A549 (cell line): ENCODE measurements at regions not wholly inside any gene's neighbourhood (a gene's known extent, or its start where the extent isn't known, plus 50 kb on each side); places are given as distances from the start of the nearest gene placed in this dataset.

Experiments used
- BCL3 ChIP-seq: fragments of >200 bp; sonication (Bioruptor Twin); formaldehyde crosslinking; IDR thresholded peaks from 3 replicates; pipeline ENCODE4 v1.6.1; 2016
- CHD4 ChIP-seq: fragments of 200-600 bp; sonication (generic); IDR thresholded peaks from 2 replicates; pipeline ENCODE4 v1.6.1; 2016; ENCODE audit warnings: antibody characterized with exemption, mild to moderate bottlenecking, borderline replicate concordance
- CTCF ChIP-seq: fragments of >200 bp; sonication (Bioruptor Twin); formaldehyde crosslinking; IDR thresholded peaks from 3 replicates; pipeline ENCODE4 v1.5.1; 2016
- JUN ChIP-seq, 2 experiments: fragments of >200 bp; sonication (Bioruptor Twin); formaldehyde crosslinking; IDR thresholded peaks; 2 replicates in 1 of 2; 3 replicates in 1 of 2; pipeline ENCODE4 v1.6.1; 2016 to 2017
- JUNB ChIP-seq: fragments of >200 bp; sonication (Bioruptor Twin); formaldehyde crosslinking; IDR thresholded peaks from 2 replicates; pipeline ENCODE4 v1.6.1; 2016
- POLR2A ChIP-seq: IDR thresholded peaks from 2 replicates; pipeline ENCODE4 v1.6.1; 2012; ENCODE audit warnings: mild to moderate bottlenecking, low read length
- REST ChIP-seq: fragments of 200-600 bp; sonication (generic); IDR thresholded peaks from 2 replicates; pipeline ENCODE4 v1.6.1; 2016; ENCODE audit warnings: antibody characterized with exemption, mild to moderate bottlenecking, moderate library complexity
- SMC3 ChIP-seq: fragments of >200 bp; sonication (Bioruptor Twin); formaldehyde crosslinking; IDR thresholded peaks from 3 replicates; pipeline ENCODE4 v1.6.1; 2018; ENCODE audit warnings: inconsistent platforms

- TF ChIP-seq CTCF (no peak), CHD4 (no peak), JUN (IDR thresholded peaks at IDR 0.05) (no peak), JUNB (no peak), BCL3 (no peak), POLR2A (no peak), SMC3 (no peak), REST (no peak)
These were observed 160.7 kb downstream of the IRX5 start for GRCh38 chr16:55091213-55091870.
